ENCODE measurements at regions not wholly inside any gene's neighbourhood (a gene's known extent, or its start where the extent isn't known, plus 50 kb on each side); places are given as distances from the start of the nearest gene placed in this dataset.

DNA sequence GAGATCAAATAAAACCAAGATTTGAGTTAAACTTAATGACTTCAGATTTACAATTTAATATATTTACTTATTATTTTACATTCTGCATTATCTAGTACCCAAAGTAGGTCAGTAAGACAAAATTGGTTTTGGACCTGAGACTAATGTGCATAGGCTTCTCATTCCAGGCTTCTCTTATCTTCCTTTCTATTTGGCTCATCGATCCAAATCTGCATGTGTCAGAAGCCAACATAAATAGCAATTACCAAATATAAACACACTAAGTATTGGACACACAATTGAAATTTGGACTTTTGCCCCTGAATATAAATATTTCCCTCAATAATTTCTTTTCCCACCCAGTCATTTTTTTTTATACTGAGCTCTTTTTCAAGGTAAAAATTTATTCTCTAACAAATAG, 290.6 kb upstream of the ARHGEF26 start:
- Histone ChIP-seq H3K79me2 (ENCODE audit: insufficient read depth, low read length) (no peaks in the 10 kb centered on the region), H3K9ac (ENCODE audit: low read length) (no peak overlapping the region), H3K4me1 (ENCODE audit: control insufficient read depth in 1 of 2, insufficient read depth in 2 of 2, low read length in 2 of 2) (peaks cover 0 to 26% of the 10 kb centered on the region in 2 experiments; a peak in 2 of 4 replicates), H3K4me3 (replicated peaks in 1 of 2; ENCODE audit: low read depth in 1 of 2, low read length in 2 of 2) (no peak overlapping the region), H2AFZ (ENCODE audit: low read depth, low read length, poor library complexity, severe bottlenecking) (peak overlapping the region; percentile 75), H3K9me3 (ENCODE audit: control insufficient read depth in 1 of 2, insufficient read depth in 1 of 2, low read depth in 1 of 2, low read length in 2 of 2) (no peaks in the 10 kb centered on the region), H4K20me1 (ENCODE audit: insufficient read depth) (no peaks in the 10 kb centered on the region), H3K36me3 (ENCODE audit: control insufficient read depth in 1 of 2, insufficient read depth in 2 of 2, low read length in 2 of 2) (no peaks in the 10 kb centered on the region), H3K27ac (ENCODE audit: low read depth, low read length) (no peak overlapping the region), H3K9me2 (ENCODE audit: insufficient read depth) (no peaks in the 10 kb centered on the region), H3K27me3 (ENCODE audit: insufficient read depth, low read length) (no peaks in the 10 kb centered on the region), H3K4me2 (ENCODE audit: low read length) (no peak overlapping the region)
- ATAC-seq = no peak
- RAD21 ChIA-PET (ENCODE audit: low non-redundant PET in 1 of 2, low total read pairs in 2 of 2, uncharacterized antibody in 2 of 2, unreplicated experiment in 2 of 2) = no interaction called here
- CTCF ChIA-PET = no interaction called here
- POLR2A ChIA-PET = no interaction called here
- no peak for TF ChIP-seq SRF (IDR thresholded peaks at IDR 0.05; ENCODE audit: low read depth)
- TF ChIP-seq POLR2AphosphoS5 (IDR thresholded peaks at IDR 0.05; ENCODE audit: low read depth, low read length) = no peak
- no peak for TF ChIP-seq JUND (IDR thresholded peaks at IDR 0.05)
- TF ChIP-seq RAD21 (IDR thresholded peaks at IDR 0.05; ENCODE audit: low read depth) = no peak
- TF ChIP-seq CBX3 (IDR thresholded peaks at IDR 0.05; ENCODE audit: low read depth) = no peak
- no peak for TF ChIP-seq SIN3A (IDR thresholded peaks at IDR 0.05; ENCODE audit: low read depth)
- TF ChIP-seq FOSL1 (IDR thresholded peaks at IDR 0.05; ENCODE audit: low read depth) = no peak
- no peak for TF ChIP-seq MAX (IDR thresholded peaks at IDR 0.05)
- TF ChIP-seq ZFX (IDR thresholded peaks at IDR 0.05) = no peak
- no peak for TF ChIP-seq CTCF (IDR thresholded peaks at IDR 0.05 in 2 of 3, conservative IDR thresholded peaks at IDR 0.05 in 1 of 3; ENCODE audit: borderline replicate concordance in 1 of 3, insufficient read depth in 1 of 3, low read depth in 2 of 3, low read length in 2 of 3)
- no peak for TF ChIP-seq CEBPB (IDR thresholded peaks at IDR 0.05; ENCODE audit: low read depth)
- intact Hi-C loops (cut with micrococcal nuclease) = no loop called here
- no peak for DNase-seq (ENCODE audit: low read depth, low spot score)
- no TSS peak for BruUV-seq (replicated peaks)

Data from HCT116 (cell line).